ENCODE measurements at regions not wholly inside any gene's neighbourhood (a gene's known extent, or its start where the extent isn't known, plus 50 kb on each side); places are given as distances from the start of the nearest gene placed in this dataset.
"Not testable (repeated sequence)": the region's sequence is repeated elsewhere in the genome, so short reads cannot be mapped to it uniquely, and the experiment has no call there.

- no peak for DNase-seq
Observed at GRCh38 chr5:18366234-18366633, 732.0 kb downstream of the TAF11L14 start.

- no peak for DNase-seq
Observed at GRCh38 chr5:18370531-18370930, 736.3 kb downstream of the TAF11L14 start.

GRCh38 chr5:18375641-18376040 is 741.4 kb downstream of the TAF11L14 start:
- DNase-seq, result no peak

GRCh38 chr5:18378066-18378465 is 743.8 kb downstream of the TAF11L14 start:
- no peak for DNase-seq

- DNase-seq, result no peak
Observed at GRCh38 chr5:18379189-18379588, 744.9 kb downstream of the TAF11L14 start.

- no peak for DNase-seq
Observed at GRCh38 chr5:18380729-18381362, 746.6 kb downstream of the TAF11L14 start.

- peak; percentile 46 for DNase-seq
Observed at GRCh38 chr5:18393565-18394442, 759.5 kb downstream of the TAF11L14 start.

GRCh38 chr5:18394443-18394804 is 760.2 kb downstream of the TAF11L14 start:
- DNase-seq, result no peak

GRCh38 chr5:18395126-18396110 is 761.2 kb downstream of the TAF11L14 start:
- no peak for DNase-seq

- peak; percentile 56 for DNase-seq
Observed at GRCh38 chr5:18397371-18397770, 763.1 kb downstream of the TAF11L14 start.

GRCh38 chr5:18397891-18398290 is 763.6 kb downstream of the TAF11L14 start:
- peak; percentile 83 for DNase-seq

GRCh38 chr5:18399461-18400327 is 765.4 kb downstream of the TAF11L14 start:
- not testable (repeated sequence) for DNase-seq

- DNase-seq, result no peak
Observed at GRCh38 chr5:18403141-18403540, 768.9 kb downstream of the TAF11L14 start.

- DNase-seq, result no peak
Observed at GRCh38 chr5:18403941-18404438, 769.7 kb downstream of the TAF11L14 start.

GRCh38 chr5:18420711-18421110 is 786.5 kb downstream of the TAF11L14 start:
- no peak for DNase-seq

- DNase-seq, result no peak
Observed at GRCh38 chr5:18433336-18433735, 799.1 kb downstream of the TAF11L14 start.

GRCh38 chr5:18438126-18438525 is 803.9 kb downstream of the TAF11L14 start:
- no peak for DNase-seq

- no peak for DNase-seq
Observed at GRCh38 chr5:18455521-18455920, 821.3 kb downstream of the TAF11L14 start.

- no peak for DNase-seq
Observed at GRCh38 chr5:18457255-18457654, 823.0 kb downstream of the TAF11L14 start.

- no peak for DNase-seq
Observed at GRCh38 chr5:18461766-18462165, 827.5 kb downstream of the TAF11L14 start.
